ENCODE measurements at regions not wholly inside any gene's neighbourhood (a gene's known extent, or its start where the extent isn't known, plus 50 kb on each side); places are given as distances from the start of the nearest gene placed in this dataset.

GRCh38 chr9:107390778-107391177 is 98.8 kb downstream of the KLF4 start:
- no peak for TF ChIP-seq EZH2 (IDR thresholded peaks at IDR 0.05; ENCODE audit: insufficient read depth, low read length)
- TF ChIP-seq CTCF (IDR thresholded peaks at IDR 0.05; ENCODE audit: insufficient read depth, low read depth, low read length) = no peak
